CD4-positive, alpha-beta T cell treated with Interleukin-6 at 100 ng/mL for 8 hours (primary cell): ENCODE measurements at regions not wholly inside any gene's neighbourhood (a gene's known extent, or its start where the extent isn't known, plus 50 kb on each side); places are given as distances from the start of the nearest gene placed in this dataset.
"Not testable (repeated sequence)": the region's sequence is repeated elsewhere in the genome, so short reads cannot be mapped to it uniquely, and the experiment has no call there.

Experiments
- DNase-seq: peaks from one replicate; pipeline ENCODE4 v3.0.0-alpha.2; 2020; ENCODE audit warnings: mixed read lengths, low spot score

- no peak for DNase-seq
These were observed 88.2 kb upstream of the CCDC71L start for GRCh38 chr7:106749165-106749564.

- DNase-seq = no peak
These were observed 89.8 kb upstream of the CCDC71L start for GRCh38 chr7:106750773-106751172.

GRCh38 chr7:106752367-106752766 is 91.4 kb upstream of the CCDC71L start:
- no peak for DNase-seq

GRCh38 chr7:106755024-106755423 is 94.1 kb upstream of the CCDC71L start:
- not testable (repeated sequence) for DNase-seq

GRCh38 chr7:106755641-106756040 is 94.7 kb upstream of the CCDC71L start:
- no peak for DNase-seq

GRCh38 chr7:106756071-106756470 is 95.1 kb upstream of the CCDC71L start:
- no peak for DNase-seq

- DNase-seq = no peak
These were observed 95.9 kb upstream of the CCDC71L start for GRCh38 chr7:106756884-106757283.

GRCh38 chr7:106757846-106758245 is 96.9 kb upstream of the CCDC71L start:
- DNase-seq = no peak

GRCh38 chr7:106762845-106763244 is 101.9 kb upstream of the CCDC71L start:
- DNase-seq = not testable (repeated sequence)

GRCh38 chr7:106763717-106764116 is 101.4 kb upstream of the PIK3CG start:
- no peak for DNase-seq

GRCh38 chr7:106765727-106766355 is 99.2 kb upstream of the PIK3CG start:
- DNase-seq = no peak

- no peak for DNase-seq
These were observed 98.5 kb upstream of the PIK3CG start for GRCh38 chr7:106766551-106766950.

GRCh38 chr7:106767078-106767477 is 98.0 kb upstream of the PIK3CG start:
- DNase-seq = no peak

GRCh38 chr7:106767498-106768323 is 97.4 kb upstream of the PIK3CG start:
- DNase-seq = peak; percentile 4

- no peak for DNase-seq
These were observed 96.7 kb upstream of the PIK3CG start for GRCh38 chr7:106768324-106768751.

GRCh38 chr7:106770191-106770590 is 94.9 kb upstream of the PIK3CG start:
- DNase-seq = no peak

- DNase-seq = no peak
These were observed 92.4 kb upstream of the PIK3CG start for GRCh38 chr7:106772655-106773108.

- no peak for DNase-seq
These were observed 91.9 kb upstream of the PIK3CG start for GRCh38 chr7:106773228-106773627.

GRCh38 chr7:106773721-106774120 is 91.4 kb upstream of the PIK3CG start:
- no peak for DNase-seq

- DNase-seq = no peak
These were observed 90.8 kb upstream of the PIK3CG start for GRCh38 chr7:106774213-106774767.

- no peak for DNase-seq
These were observed 90.1 kb upstream of the PIK3CG start for GRCh38 chr7:106774768-106775551.

- DNase-seq = no peak
These were observed 89.5 kb upstream of the PIK3CG start for GRCh38 chr7:106775552-106775936.
